ENCODE measurements at regions not wholly inside any gene's neighbourhood (a gene's known extent, or its start where the extent isn't known, plus 50 kb on each side); places are given as distances from the start of the nearest gene placed in this dataset.

DNA sequence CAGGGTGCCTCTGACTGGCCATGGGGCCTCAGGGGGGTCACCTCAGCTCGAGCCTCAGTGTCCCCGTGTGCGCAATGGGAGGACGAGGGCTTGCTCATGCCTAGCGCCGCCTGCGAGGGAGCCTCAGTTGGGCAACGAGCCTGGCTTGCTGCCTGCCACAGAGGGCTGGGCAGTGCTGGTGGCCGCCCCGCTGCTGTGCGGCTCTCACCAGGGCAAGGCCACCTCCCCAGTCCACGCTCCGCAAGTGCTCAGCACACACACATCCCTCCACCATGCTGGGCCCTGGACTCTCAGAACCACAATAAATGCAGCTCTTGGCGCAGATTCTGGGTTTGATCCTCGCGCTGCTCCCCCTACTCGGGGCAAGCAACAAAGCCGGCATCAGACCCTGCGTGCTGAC is 76.2 kb downstream of the ENGASE start:
- H2BK15ac ChIP-seq (ENCODE audit: low read depth, low read length) = no peak overlapping the region
- H3K14ac ChIP-seq (ENCODE audit: insufficient read depth, low read length) = no peak overlapping the region
- H3K18ac ChIP-seq (ENCODE audit: insufficient read length, low read depth, low read length) = no peak overlapping the region
- Mint-ChIP-seq H3K36me3 (ENCODE audit: insufficient read depth in 1 of 3, low read depth in 3 of 3) (no peaks in the 10 kb centered on the region; a peak in 1 of 7 replicates), H3K4me3 (no peak overlapping the region), H3K27ac (peak overlapping the region in 2 of 3 experiments; percentile 29 to 40; a peak in 1 of 7 replicates), H3K27me3 (ENCODE audit: low read depth) (no peaks in the 10 kb centered on the region), H3K4me1 (peaks cover 13 to 32% of the 10 kb centered on the region in 2 experiments), H3K9me3 (no peaks in the 10 kb centered on the region)
- no peak overlapping the region for H2BK120ac ChIP-seq (ENCODE audit: low read depth, low read length, poor library complexity, severe bottlenecking)
- H4K91ac ChIP-seq (ENCODE audit: insufficient read length, low read depth, low read length) = no peak overlapping the region
- H2BK12ac ChIP-seq (ENCODE audit: insufficient read length, low read depth, low read length) = no peak overlapping the region
- H3K9me3 ChIP-seq (ENCODE audit: control insufficient read depth, low read depth, low read length) = no peaks in the 10 kb centered on the region
- H2BK20ac ChIP-seq (ENCODE audit: low read depth, low read length, poor library complexity, severe bottlenecking) = no peak overlapping the region
- H4K5ac ChIP-seq (ENCODE audit: insufficient read length, low read depth, low read length) = no peak overlapping the region
- no peaks in the 10 kb centered on the region for H3K27me3 ChIP-seq (ENCODE audit: insufficient read depth, low read length)
- no peak overlapping the region for H4K8ac ChIP-seq (replicated peaks; ENCODE audit: insufficient read length, low read depth, low read length)
- H3K79me1 ChIP-seq (ENCODE audit: insufficient read depth, low read depth, low read length, poor library complexity, severe bottlenecking) = no peaks in the 10 kb centered on the region
- H3K4me1 ChIP-seq (ENCODE audit: insufficient read depth, low read length) = no peaks in the 10 kb centered on the region
- H3K4ac ChIP-seq (ENCODE audit: low read depth, low read length) = no peak overlapping the region
- H3K56ac ChIP-seq (ENCODE audit: insufficient read length, low read depth, low read length) = no peak overlapping the region
- H3K9ac ChIP-seq (ENCODE audit: extremely low read depth, insufficient read length, low read length) = no peak overlapping the region
- H3K23ac ChIP-seq (ENCODE audit: insufficient read length, low read depth, low read length) = no peak overlapping the region
- WGBS (ENCODE audit: extremely low coverage, insufficient read length, low lambda C conversion rate) = no CpG with 5 or more reads among the region's 19 CpGs
- TF ChIP-seq, protein P1, sequence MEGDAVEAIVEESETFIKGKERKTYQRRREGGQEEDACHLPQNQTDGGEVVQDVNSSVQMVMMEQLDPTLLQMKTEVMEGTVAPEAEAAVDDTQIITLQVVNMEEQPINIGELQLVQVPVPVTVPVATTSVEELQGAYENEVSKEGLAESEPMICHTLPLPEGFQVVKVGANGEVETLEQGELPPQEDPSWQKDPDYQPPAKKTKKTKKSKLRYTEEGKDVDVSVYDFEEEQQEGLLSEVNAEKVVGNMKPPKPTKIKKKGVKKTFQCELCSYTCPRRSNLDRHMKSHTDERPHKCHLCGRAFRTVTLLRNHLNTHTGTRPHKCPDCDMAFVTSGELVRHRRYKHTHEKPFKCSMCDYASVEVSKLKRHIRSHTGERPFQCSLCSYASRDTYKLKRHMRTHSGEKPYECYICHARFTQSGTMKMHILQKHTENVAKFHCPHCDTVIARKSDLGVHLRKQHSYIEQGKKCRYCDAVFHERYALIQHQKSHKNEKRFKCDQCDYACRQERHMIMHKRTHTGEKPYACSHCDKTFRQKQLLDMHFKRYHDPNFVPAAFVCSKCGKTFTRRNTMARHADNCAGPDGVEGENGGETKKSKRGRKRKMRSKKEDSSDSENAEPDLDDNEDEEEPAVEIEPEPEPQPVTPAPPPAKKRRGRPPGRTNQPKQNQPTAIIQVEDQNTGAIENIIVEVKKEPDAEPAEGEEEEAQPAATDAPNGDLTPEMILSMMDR (conservative IDR thresholded peaks at IDR 0.05) = no peak
- no peak overlapping the region for H3K4me2 ChIP-seq (ENCODE audit: insufficient read depth, insufficient read length, low read length)
- H2AK5ac ChIP-seq (ENCODE audit: insufficient read length, low read length) = no peak overlapping the region
- DNase-seq = no peak
- H3T11ph ChIP-seq (ENCODE audit: low read length) = no peak overlapping the region
- no peak overlapping the region for H3K27ac ChIP-seq (ENCODE audit: insufficient read length, low read depth, low read length)
- H2BK5ac ChIP-seq (ENCODE audit: insufficient read length, low read length) = no peak overlapping the region
- H3K79me2 ChIP-seq (ENCODE audit: insufficient read depth, low read length) = no peaks in the 10 kb centered on the region
- no peaks in the 10 kb centered on the region for H3K23me2 ChIP-seq (ENCODE audit: insufficient read length, low read depth, low read length, poor library complexity, severe bottlenecking)
- no peaks in the 10 kb centered on the region for H4K20me1 ChIP-seq (ENCODE audit: control insufficient read depth, insufficient read depth, insufficient read length)
- H2AFZ ChIP-seq (ENCODE audit: low read length) = no peak overlapping the region

Measured in H9 (cell line).